K562 (cell line): ENCODE measurements at regions not wholly inside any gene's neighbourhood (a gene's known extent, or its start where the extent isn't known, plus 50 kb on each side); places are given as distances from the start of the nearest gene placed in this dataset.

Experiments
- CEBPZ ChIP-seq: fragments of 150-350 bp; IDR thresholded peaks from 2 replicates; pipeline ENCODE4 v1.6.1; 2014; ENCODE audit warnings: low read depth, mild to moderate bottlenecking, low read length, borderline replicate concordance
- CHD2 ChIP-seq: IDR thresholded peaks from 2 replicates; pipeline ENCODE4 v1.6.1; 2011; ENCODE audit warnings: low read depth, low read length
- CREBBP ChIP-seq: IDR thresholded peaks from one replicate; pipeline ENCODE4 v1.6.1; 2012; ENCODE audit warnings: low read depth, mild to moderate bottlenecking, control low read depth, inconsistent platforms, low read length
- DEAF1 ChIP-seq: fragments of 450-650 bp; formaldehyde crosslinking; IDR thresholded peaks from 2 replicates; pipeline ENCODE4 v1.4.0; 2020; ENCODE audit warnings: mild to moderate bottlenecking, moderate library complexity
- E2F3 ChIP-seq: fragments of 250-450 bp; sonication (Bioruptor Pico); IDR thresholded peaks from 2 replicates; pipeline ENCODE4 v1.4.0; 2020; ENCODE audit warnings: mild to moderate bottlenecking
- ELF4 ChIP-seq: fragments of 450-650 bp; formaldehyde crosslinking; IDR thresholded peaks from 2 replicates; pipeline ENCODE4 v1.4.0; 2022; ENCODE audit warnings: missing genetic modification characterization
- HMGN3 ChIP-seq: IDR thresholded peaks from 2 replicates; pipeline ENCODE4 v1.6.1; 2011; ENCODE audit warnings: borderline replicate concordance, low read depth, mild to moderate bottlenecking, mixed read lengths, low read length; ENCODE audit not compliant: insufficient read length; ENCODE audit errors: extremely low read depth
- MAFF ChIP-seq: IDR thresholded peaks from 2 replicates; pipeline ENCODE4 v1.6.1; 2012; ENCODE audit warnings: low read length, improper control_type of control experiment
- U2AF1 ChIP-seq: fragments of 200-400 bp; formaldehyde crosslinking; optimal IDR thresholded peaks from 2 replicates; pipeline ENCODE3; 2017; ENCODE audit warnings: mild to moderate bottlenecking, low read depth, low read length, moderate library complexity
- ZNF12 ChIP-seq: sonication (generic); formaldehyde crosslinking; IDR thresholded peaks from 2 replicates; pipeline ENCODE4 v1.4.0; 2020; ENCODE audit warnings: mild to moderate bottlenecking, missing genetic modification reagents
- ZNF696 ChIP-seq: fragments of 250-450 bp; sonication (Bioruptor Pico); conservative IDR thresholded peaks from 2 replicates; pipeline ENCODE4 v1.4.0; 2020; ENCODE audit warnings: mild to moderate bottlenecking, moderate library complexity
- TF ChIP-seq, protein P1 (sequence below): fragments of 250-450 bp; sonication (Bioruptor Pico); IDR thresholded peaks from 2 replicates; pipeline ENCODE4 v1.4.0; 2020
- TF ChIP-seq, protein P2 (sequence below): sonication (generic); formaldehyde crosslinking; IDR thresholded peaks from 2 replicates; pipeline ENCODE4 v1.9.0; 2022; ENCODE audit warnings: mild to moderate bottlenecking, missing genetic modification reagents
- TF ChIP-seq, protein P3 (sequence below): fragments of 250-450 bp; sonication (Bioruptor Pico); IDR thresholded peaks from 2 replicates; pipeline ENCODE4 v1.8.0; 2022; ENCODE audit warnings: inconsistent platforms

- TF ChIP-seq, protein P1, sequence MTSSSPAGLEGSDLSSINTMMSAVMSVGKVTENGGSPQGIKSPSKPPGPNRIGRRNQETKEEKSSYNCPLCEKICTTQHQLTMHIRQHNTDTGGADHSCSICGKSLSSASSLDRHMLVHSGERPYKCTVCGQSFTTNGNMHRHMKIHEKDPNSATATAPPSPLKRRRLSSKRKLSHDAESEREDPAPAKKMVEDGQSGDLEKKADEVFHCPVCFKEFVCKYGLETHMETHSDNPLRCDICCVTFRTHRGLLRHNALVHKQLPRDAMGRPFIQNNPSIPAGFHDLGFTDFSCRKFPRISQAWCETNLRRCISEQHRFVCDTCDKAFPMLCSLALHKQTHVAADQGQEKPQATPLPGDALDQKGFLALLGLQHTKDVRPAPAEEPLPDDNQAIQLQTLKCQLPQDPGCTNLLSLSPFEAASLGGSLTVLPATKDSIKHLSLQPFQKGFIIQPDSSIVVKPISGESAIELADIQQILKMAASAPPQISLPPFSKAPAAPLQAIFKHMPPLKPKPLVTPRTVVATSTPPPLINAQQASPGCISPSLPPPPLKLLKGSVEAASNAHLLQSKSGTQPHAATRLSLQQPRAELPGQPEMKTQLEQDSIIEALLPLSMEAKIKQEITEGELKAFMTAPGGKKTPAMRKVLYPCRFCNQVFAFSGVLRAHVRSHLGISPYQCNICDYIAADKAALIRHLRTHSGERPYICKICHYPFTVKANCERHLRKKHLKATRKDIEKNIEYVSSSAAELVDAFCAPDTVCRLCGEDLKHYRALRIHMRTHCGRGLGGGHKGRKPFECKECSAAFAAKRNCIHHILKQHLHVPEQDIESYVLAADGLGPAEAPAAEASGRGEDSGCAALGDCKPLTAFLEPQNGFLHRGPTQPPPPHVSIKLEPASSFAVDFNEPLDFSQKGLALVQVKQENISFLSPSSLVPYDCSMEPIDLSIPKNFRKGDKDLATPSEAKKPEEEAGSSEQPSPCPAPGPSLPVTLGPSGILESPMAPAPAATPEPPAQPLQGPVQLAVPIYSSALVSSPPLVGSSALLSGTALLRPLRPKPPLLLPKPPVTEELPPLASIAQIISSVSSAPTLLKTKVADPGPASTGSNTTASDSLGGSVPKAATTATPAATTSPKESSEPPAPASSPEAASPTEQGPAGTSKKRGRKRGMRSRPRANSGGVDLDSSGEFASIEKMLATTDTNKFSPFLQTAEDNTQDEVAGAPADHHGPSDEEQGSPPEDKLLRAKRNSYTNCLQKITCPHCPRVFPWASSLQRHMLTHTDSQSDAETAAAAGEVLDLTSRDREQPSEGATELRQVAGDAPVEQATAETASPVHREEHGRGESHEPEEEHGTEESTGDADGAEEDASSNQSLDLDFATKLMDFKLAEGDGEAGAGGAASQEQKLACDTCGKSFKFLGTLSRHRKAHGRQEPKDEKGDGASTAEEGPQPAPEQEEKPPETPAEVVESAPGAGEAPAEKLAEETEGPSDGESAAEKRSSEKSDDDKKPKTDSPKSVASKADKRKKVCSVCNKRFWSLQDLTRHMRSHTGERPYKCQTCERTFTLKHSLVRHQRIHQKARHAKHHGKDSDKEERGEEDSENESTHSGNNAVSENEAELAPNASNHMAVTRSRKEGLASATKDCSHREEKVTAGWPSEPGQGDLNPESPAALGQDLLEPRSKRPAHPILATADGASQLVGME (CRISPR knock-in tag): no peak
- no peak for TF ChIP-seq ZNF12 (CRISPR knock-in tag)
- TF ChIP-seq, protein P2, sequence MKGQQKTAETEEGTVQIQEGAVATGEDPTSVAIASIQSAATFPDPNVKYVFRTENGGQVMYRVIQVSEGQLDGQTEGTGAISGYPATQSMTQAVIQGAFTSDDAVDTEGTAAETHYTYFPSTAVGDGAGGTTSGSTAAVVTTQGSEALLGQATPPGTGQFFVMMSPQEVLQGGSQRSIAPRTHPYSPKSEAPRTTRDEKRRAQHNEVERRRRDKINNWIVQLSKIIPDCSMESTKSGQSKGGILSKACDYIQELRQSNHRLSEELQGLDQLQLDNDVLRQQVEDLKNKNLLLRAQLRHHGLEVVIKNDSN (CRISPR knock-in tag): no peak
- no peak for TF ChIP-seq ZNF696 (CRISPR knock-in tag)
- TF ChIP-seq CREBBP: no peak
- no peak for TF ChIP-seq CEBPZ
- no peak for TF ChIP-seq ELF4
- no peak for TF ChIP-seq E2F3
- TF ChIP-seq CHD2: no peak
- TF ChIP-seq HMGN3: no peak
- no peak for TF ChIP-seq DEAF1 (CRISPR knock-in tag)
- TF ChIP-seq U2AF1: no peak
- TF ChIP-seq, protein P3, sequence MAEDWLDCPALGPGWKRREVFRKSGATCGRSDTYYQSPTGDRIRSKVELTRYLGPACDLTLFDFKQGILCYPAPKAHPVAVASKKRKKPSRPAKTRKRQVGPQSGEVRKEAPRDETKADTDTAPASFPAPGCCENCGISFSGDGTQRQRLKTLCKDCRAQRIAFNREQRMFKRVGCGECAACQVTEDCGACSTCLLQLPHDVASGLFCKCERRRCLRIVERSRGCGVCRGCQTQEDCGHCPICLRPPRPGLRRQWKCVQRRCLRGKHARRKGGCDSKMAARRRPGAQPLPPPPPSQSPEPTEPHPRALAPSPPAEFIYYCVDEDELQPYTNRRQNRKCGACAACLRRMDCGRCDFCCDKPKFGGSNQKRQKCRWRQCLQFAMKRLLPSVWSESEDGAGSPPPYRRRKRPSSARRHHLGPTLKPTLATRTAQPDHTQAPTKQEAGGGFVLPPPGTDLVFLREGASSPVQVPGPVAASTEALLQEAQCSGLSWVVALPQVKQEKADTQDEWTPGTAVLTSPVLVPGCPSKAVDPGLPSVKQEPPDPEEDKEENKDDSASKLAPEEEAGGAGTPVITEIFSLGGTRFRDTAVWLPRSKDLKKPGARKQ (CRISPR knock-in tag): no peak
- no peak for TF ChIP-seq MAFF
Observed at GRCh38 chr14:42090122-42090521, 483.4 kb downstream of the LRFN5 start (continued).
